ENCODE measurements at regions not wholly inside any gene's neighbourhood (a gene's known extent, or its start where the extent isn't known, plus 50 kb on each side); places are given as distances from the start of the nearest gene placed in this dataset.

DNA sequence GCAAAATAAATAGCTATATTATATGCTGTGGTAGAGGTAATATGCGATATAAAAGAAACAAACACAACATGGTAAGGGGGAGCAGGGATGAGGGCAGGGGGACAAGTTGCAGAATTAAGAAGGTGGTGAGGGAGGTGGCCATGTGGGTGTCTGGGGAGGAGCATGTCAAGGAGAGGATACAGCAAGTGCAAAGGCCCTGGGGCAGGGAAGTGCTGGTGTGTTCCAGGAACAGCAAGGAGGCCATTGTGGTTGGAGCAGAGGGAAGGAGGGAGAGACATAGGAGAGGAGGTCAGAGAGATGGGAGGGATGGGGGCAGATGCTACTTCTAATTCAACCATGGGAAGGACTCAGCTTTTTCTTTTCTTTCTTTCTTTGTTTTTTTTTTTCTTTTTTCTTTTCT lies 161.2 kb upstream of the IGSF21 start:
- CTCF ChIA-PET, result interaction anchor here (1.0 to 1.1 kb wide), 2 partner anchors 23 kb away, joined by 3 read pairs; no protein-coding TSS in a partner anchor
- Histone ChIP-seq H3K4me2 (no peak overlapping the region), H3K27me3 (ENCODE audit: insufficient read depth) (no peaks in the 10 kb centered on the region), H3K79me2 (ENCODE audit: insufficient read depth) (no peaks in the 10 kb centered on the region), H3F3A (replicated peaks; ENCODE audit: insufficient read depth) (no peaks in the 10 kb centered on the region), H2AFZ (ENCODE audit: low read depth) (no peak overlapping the region), H3K9me2 (no peaks in the 10 kb centered on the region), H3K4me1 (ENCODE audit: control insufficient read depth in 1 of 2, insufficient read depth in 2 of 2, low read depth in 1 of 2, low read length in 1 of 2) (no peaks in the 10 kb centered on the region), H3K4me3 (ENCODE audit: low read depth in 2 of 2, low read length in 1 of 2) (no peak overlapping the region), H3K9ac (no peak overlapping the region), H3K27ac (ENCODE audit: low read depth in 2 of 2, low read length in 1 of 2) (no peak overlapping the region), H4K20me1 (ENCODE audit: insufficient read depth) (no peaks in the 10 kb centered on the region), H3K9me3 (no peaks in the 10 kb centered on the region), H3K36me3 (replicated peaks in 1 of 2; ENCODE audit: control insufficient read depth in 1 of 2, insufficient read depth in 2 of 2, low read length in 1 of 2) (no peaks in the 10 kb centered on the region)
- TF ChIP-seq, protein P1, sequence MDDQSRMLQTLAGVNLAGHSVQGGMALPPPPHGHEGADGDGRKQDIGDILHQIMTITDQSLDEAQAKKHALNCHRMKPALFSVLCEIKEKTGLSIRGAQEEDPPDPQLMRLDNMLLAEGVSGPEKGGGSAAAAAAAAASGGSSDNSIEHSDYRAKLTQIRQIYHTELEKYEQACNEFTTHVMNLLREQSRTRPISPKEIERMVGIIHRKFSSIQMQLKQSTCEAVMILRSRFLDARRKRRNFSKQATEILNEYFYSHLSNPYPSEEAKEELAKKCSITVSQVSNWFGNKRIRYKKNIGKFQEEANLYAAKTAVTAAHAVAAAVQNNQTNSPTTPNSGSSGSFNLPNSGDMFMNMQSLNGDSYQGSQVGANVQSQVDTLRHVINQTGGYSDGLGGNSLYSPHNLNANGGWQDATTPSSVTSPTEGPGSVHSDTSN (IDR thresholded peaks at IDR 0.05), result no peak
- 47% methylated on average over 1 of the region's 1 CpG for WGBS (ENCODE audit: low lambda C conversion rate)
- POLR2A ChIA-PET, result no interaction called here
- no peak for DNase-seq

DNA sequence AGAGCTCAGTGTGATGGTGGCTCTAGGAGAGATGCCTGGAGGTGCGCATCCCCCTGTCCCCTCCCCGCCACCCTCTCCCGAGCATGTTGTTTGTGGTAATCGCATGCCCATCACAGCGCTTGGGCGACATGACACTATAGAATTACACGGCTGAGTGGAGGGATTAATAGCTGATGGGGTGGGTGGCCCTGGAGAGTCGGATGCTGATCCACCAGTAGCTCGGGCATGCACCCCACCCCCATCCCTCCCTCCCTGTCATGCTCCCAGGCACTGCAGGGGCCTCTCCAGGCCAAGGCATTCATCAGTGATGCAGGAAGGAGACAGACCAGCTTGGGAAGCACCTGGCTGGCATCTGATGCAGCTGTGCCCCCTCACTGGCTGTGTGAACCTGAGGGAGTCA lies 159.0 kb upstream of the IGSF21 start:
- no peaks in the 10 kb centered on the region for H3K9me3 ChIP-seq
- no peak overlapping the region for H3K9ac ChIP-seq
- ChIA-PET POLR2A (no interaction called here), CTCF (interaction anchor here (0.9 to 1.9 kb wide), 3 partner anchors 15 to 255 kb away, joined by 3 to 7 read pairs (median 4); no protein-coding TSS in a partner anchor)
- DNase-seq, result no peak
- H2AFZ ChIP-seq (ENCODE audit: low read depth), result no peak overlapping the region
- H3K9me2 ChIP-seq, result no peaks in the 10 kb centered on the region
- no peaks in the 10 kb centered on the region for H3K79me2 ChIP-seq (ENCODE audit: insufficient read depth)
- H3K27me3 ChIP-seq (ENCODE audit: insufficient read depth), result no peaks in the 10 kb centered on the region
- 44% methylated on average over 9 of the region's 9 CpGs for WGBS (ENCODE audit: low lambda C conversion rate)
- TF ChIP-seq, protein P2, sequence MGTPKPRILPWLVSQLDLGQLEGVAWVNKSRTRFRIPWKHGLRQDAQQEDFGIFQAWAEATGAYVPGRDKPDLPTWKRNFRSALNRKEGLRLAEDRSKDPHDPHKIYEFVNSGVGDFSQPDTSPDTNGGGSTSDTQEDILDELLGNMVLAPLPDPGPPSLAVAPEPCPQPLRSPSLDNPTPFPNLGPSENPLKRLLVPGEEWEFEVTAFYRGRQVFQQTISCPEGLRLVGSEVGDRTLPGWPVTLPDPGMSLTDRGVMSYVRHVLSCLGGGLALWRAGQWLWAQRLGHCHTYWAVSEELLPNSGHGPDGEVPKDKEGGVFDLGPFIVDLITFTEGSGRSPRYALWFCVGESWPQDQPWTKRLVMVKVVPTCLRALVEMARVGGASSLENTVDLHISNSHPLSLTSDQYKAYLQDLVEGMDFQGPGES (IDR thresholded peaks at IDR 0.05; ENCODE audit: low read depth, low read length), result no peak
- TF ChIP-seq RAD21 (IDR thresholded peaks at IDR 0.05; ENCODE audit: low read length) (no peak), MEF2A (IDR thresholded peaks at IDR 0.05; ENCODE audit: borderline replicate concordance, low read depth) (no peak), RCOR1 (IDR thresholded peaks at IDR 0.05; ENCODE audit: low read length) (no peak), RFX5 (IDR thresholded peaks at IDR 0.05; ENCODE audit: low read length) (no peak), SMC3 (IDR thresholded peaks at IDR 0.05; ENCODE audit: low read depth, low read length) (no peak)
- TF ChIP-seq, protein P3, sequence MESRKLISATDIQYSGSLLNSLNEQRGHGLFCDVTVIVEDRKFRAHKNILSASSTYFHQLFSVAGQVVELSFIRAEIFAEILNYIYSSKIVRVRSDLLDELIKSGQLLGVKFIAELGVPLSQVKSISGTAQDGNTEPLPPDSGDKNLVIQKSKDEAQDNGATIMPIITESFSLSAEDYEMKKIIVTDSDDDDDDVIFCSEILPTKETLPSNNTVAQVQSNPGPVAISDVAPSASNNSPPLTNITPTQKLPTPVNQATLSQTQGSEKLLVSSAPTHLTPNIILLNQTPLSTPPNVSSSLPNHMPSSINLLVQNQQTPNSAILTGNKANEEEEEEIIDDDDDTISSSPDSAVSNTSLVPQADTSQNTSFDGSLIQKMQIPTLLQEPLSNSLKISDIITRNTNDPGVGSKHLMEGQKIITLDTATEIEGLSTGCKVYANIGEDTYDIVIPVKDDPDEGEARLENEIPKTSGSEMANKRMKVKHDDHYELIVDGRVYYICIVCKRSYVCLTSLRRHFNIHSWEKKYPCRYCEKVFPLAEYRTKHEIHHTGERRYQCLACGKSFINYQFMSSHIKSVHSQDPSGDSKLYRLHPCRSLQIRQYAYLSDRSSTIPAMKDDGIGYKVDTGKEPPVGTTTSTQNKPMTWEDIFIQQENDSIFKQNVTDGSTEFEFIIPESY (IDR thresholded peaks at IDR 0.05; ENCODE audit: borderline replicate concordance, low read depth), result no peak
- TF ChIP-seq, protein P4, sequence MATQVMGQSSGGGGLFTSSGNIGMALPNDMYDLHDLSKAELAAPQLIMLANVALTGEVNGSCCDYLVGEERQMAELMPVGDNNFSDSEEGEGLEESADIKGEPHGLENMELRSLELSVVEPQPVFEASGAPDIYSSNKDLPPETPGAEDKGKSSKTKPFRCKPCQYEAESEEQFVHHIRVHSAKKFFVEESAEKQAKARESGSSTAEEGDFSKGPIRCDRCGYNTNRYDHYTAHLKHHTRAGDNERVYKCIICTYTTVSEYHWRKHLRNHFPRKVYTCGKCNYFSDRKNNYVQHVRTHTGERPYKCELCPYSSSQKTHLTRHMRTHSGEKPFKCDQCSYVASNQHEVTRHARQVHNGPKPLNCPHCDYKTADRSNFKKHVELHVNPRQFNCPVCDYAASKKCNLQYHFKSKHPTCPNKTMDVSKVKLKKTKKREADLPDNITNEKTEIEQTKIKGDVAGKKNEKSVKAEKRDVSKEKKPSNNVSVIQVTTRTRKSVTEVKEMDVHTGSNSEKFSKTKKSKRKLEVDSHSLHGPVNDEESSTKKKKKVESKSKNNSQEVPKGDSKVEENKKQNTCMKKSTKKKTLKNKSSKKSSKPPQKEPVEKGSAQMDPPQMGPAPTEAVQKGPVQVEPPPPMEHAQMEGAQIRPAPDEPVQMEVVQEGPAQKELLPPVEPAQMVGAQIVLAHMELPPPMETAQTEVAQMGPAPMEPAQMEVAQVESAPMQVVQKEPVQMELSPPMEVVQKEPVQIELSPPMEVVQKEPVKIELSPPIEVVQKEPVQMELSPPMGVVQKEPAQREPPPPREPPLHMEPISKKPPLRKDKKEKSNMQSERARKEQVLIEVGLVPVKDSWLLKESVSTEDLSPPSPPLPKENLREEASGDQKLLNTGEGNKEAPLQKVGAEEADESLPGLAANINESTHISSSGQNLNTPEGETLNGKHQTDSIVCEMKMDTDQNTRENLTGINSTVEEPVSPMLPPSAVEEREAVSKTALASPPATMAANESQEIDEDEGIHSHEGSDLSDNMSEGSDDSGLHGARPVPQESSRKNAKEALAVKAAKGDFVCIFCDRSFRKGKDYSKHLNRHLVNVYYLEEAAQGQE (IDR thresholded peaks at IDR 0.05; ENCODE audit: low read depth, low read length), result no peak
- H3K4me2 ChIP-seq, result no peak overlapping the region
- no peaks in the 10 kb centered on the region for H3K36me3 ChIP-seq (replicated peaks in 1 of 2; ENCODE audit: control insufficient read depth in 1 of 2, insufficient read depth in 2 of 2, low read length in 1 of 2)
- H4K20me1 ChIP-seq (ENCODE audit: insufficient read depth), result no peaks in the 10 kb centered on the region
- no peaks in the 10 kb centered on the region for H3F3A ChIP-seq (replicated peaks; ENCODE audit: insufficient read depth)
- no peak overlapping the region for H3K27ac ChIP-seq (ENCODE audit: low read depth in 2 of 2, low read length in 1 of 2)
- no peaks in the 10 kb centered on the region for H3K4me1 ChIP-seq (ENCODE audit: control insufficient read depth in 1 of 2, insufficient read depth in 2 of 2, low read depth in 1 of 2, low read length in 1 of 2)
- no peak overlapping the region for H3K4me3 ChIP-seq (ENCODE audit: low read depth in 2 of 2, low read length in 1 of 2)
